ENCODE measurements at regions not wholly inside any gene's neighbourhood (a gene's known extent, or its start where the extent isn't known, plus 50 kb on each side); places are given as distances from the start of the nearest gene placed in this dataset.

GRCh38 chr6:6942091-6942490 lies 165.7 kb upstream of the RREB1 start:
- TF ChIP-seq TAF1 (IDR thresholded peaks at IDR 0.05; ENCODE audit: borderline replicate concordance, insufficient read depth, low read length) (no peak), SIN3A (IDR thresholded peaks at IDR 0.05; ENCODE audit: borderline replicate concordance, insufficient read depth, low read length) (no peak), POLR2AphosphoS5 (IDR thresholded peaks at IDR 0.05; ENCODE audit: low read depth, low read length) (no peak), REST (IDR thresholded peaks at IDR 0.05; ENCODE audit: insufficient read depth in 1 of 2, low read depth in 2 of 2, low read length in 2 of 2) (no peak)
